GM21529 (cell line): ENCODE measurements at regions not wholly inside any gene's neighbourhood (a gene's known extent, or its start where the extent isn't known, plus 50 kb on each side); places are given as distances from the start of the nearest gene placed in this dataset.

ENCODE experiments used
- ATAC-seq: cut with Tn5 transposase; IDR thresholded peaks from one replicate; pipeline ENCODE4 v1.9.1; 2021; ENCODE audit not compliant: unreplicated experiment

- no peak for ATAC-seq
Observed at GRCh38 chr10:111200505-111201186, 123.8 kb downstream of the ADRA2A start.

GRCh38 chr10:111203615-111204014 is 126.8 kb downstream of the ADRA2A start:
- ATAC-seq: no peak

GRCh38 chr10:111204838-111205237 is 128.0 kb downstream of the ADRA2A start:
- ATAC-seq: no peak

- no peak for ATAC-seq
Observed at GRCh38 chr10:111206521-111206920, 129.7 kb downstream of the ADRA2A start.

GRCh38 chr10:111207500-111207899 is 130.7 kb downstream of the ADRA2A start:
- ATAC-seq: no peak

- no peak for ATAC-seq
Observed at GRCh38 chr10:111208951-111209350, 132.1 kb downstream of the ADRA2A start.

GRCh38 chr10:111209692-111210091 is 132.9 kb downstream of the ADRA2A start:
- no peak for ATAC-seq

- no peak for ATAC-seq
Observed at GRCh38 chr10:111211241-111211640, 134.4 kb downstream of the ADRA2A start.

- no peak for ATAC-seq
Observed at GRCh38 chr10:111211706-111212105, 134.9 kb downstream of the ADRA2A start.

- no peak for ATAC-seq
Observed at GRCh38 chr10:111221682-111222480, 145.1 kb downstream of the ADRA2A start.

GRCh38 chr10:111222961-111223360 is 146.1 kb downstream of the ADRA2A start:
- ATAC-seq: no peak

GRCh38 chr10:111231779-111232178 is 154.9 kb downstream of the ADRA2A start:
- no peak for ATAC-seq

GRCh38 chr10:111233439-111233838 is 156.6 kb downstream of the ADRA2A start:
- no peak for ATAC-seq

- ATAC-seq: no peak
Observed at GRCh38 chr10:111234234-111234913, 157.5 kb downstream of the ADRA2A start.

GRCh38 chr10:111234914-111235302 is 158.1 kb downstream of the ADRA2A start:
- ATAC-seq: no peak

GRCh38 chr10:111240348-111240747 is 163.5 kb downstream of the ADRA2A start:
- no peak for ATAC-seq

- no peak for ATAC-seq
Observed at GRCh38 chr10:111243126-111243525, 166.3 kb downstream of the ADRA2A start.

- ATAC-seq: no peak
Observed at GRCh38 chr10:111246136-111246535, 169.3 kb downstream of the ADRA2A start.

GRCh38 chr10:111246814-111247452 is 170.1 kb downstream of the ADRA2A start:
- ATAC-seq: no peak

- no peak for ATAC-seq
Observed at GRCh38 chr10:111247781-111248389, 171.1 kb downstream of the ADRA2A start.

GRCh38 chr10:111249925-111250324 is 173.1 kb downstream of the ADRA2A start:
- ATAC-seq: no peak
